ENCODE measurements at regions not wholly inside any gene's neighbourhood (a gene's known extent, or its start where the extent isn't known, plus 50 kb on each side); places are given as distances from the start of the nearest gene placed in this dataset.

DNA sequence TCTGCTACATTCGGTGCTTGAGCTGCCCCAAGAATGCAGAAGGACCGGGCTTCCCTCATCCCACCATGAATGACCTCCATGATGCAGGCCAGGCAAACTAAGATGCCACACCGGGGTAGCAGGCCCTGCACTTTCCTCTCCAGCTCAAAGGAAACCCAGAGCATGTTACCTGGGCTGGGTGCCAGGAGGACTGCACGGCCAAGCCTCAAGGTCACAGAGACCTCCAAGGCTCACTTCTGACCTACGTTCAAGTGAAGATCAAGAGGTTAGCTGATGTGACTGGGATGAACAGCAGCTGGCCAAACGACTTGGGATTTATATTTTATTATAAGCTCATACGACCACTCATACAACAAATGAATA is 501.8 kb downstream of the CD83 start:
- in situ Hi-C loops (cut with HindIII; ENCODE audit: low sequenced_read_pairs), result no loop called here
- DNase-seq (ENCODE audit: low read depth), result no peak
- no peak overlapping the region for H3K4me3 ChIP-seq (ENCODE audit: low read depth, low read length)
- TF ChIP-seq CTCF (IDR thresholded peaks at IDR 0.05; ENCODE audit: low read depth, low read length, missing control alignments), result no peak

GRCh38 chr6:14620522-14620921 is 502.9 kb downstream of the CD83 start:
- no peak overlapping the region for H3K4me3 ChIP-seq (ENCODE audit: low read depth, low read length)
- TF ChIP-seq CTCF (IDR thresholded peaks at IDR 0.05; ENCODE audit: low read depth, low read length, missing control alignments), result no peak
- in situ Hi-C loops (cut with HindIII; ENCODE audit: low sequenced_read_pairs), result no loop called here
- no peak for DNase-seq (ENCODE audit: low read depth)

DNA sequence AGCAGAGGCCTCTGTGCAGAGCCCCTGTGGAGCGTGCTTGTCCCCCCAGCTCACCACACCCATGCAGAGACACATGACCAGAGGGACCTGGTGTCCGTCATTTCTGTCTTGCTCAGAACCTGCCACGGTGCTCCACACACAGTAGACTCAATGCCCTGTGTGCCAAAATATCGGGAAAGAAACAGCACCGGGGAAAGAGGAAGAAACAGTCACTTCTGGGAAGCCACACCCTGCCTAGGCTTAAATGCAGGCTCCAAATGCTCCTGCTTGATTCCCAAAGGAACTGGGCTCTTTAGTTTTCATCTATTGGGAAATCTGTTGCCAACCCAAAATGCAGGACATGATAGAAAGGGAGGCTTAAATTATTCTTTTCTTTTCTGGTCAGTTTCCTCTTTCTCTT is 503.9 kb downstream of the CD83 start:
- TF ChIP-seq CTCF (IDR thresholded peaks at IDR 0.05; ENCODE audit: low read depth, low read length, missing control alignments), result no peak
- DNase-seq (ENCODE audit: low read depth), result no peak
- in situ Hi-C loops (cut with HindIII; ENCODE audit: low sequenced_read_pairs), result no loop called here
- no peak overlapping the region for H3K4me3 ChIP-seq (ENCODE audit: low read depth, low read length)

DNA sequence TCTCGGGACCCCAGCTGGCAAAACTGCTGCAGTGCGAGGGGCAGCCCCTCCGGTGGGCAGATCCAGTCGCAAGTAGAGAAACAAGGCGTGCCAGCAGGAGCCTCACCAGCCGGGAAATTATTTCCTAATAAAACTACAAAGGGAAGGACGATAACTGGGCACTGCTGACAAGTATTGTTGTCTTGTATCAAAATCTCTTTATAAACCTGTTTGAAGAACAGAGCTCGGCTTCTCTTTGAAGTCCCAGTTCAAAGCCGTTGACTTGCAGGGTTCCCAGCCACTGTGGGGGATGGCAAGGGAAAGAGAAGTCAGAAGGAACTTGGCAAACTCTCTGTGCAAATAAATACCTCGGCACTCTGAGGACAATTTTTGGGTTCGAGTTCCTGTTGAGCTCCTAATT is 504.5 kb downstream of the CD83 start:
- DNase-seq (ENCODE audit: low read depth), result no peak
- in situ Hi-C loops (cut with HindIII; ENCODE audit: low sequenced_read_pairs), result no loop called here
- TF ChIP-seq CTCF (IDR thresholded peaks at IDR 0.05; ENCODE audit: low read depth, low read length, missing control alignments), result no peak
- no peak overlapping the region for H3K4me3 ChIP-seq (ENCODE audit: low read depth, low read length)

DNA sequence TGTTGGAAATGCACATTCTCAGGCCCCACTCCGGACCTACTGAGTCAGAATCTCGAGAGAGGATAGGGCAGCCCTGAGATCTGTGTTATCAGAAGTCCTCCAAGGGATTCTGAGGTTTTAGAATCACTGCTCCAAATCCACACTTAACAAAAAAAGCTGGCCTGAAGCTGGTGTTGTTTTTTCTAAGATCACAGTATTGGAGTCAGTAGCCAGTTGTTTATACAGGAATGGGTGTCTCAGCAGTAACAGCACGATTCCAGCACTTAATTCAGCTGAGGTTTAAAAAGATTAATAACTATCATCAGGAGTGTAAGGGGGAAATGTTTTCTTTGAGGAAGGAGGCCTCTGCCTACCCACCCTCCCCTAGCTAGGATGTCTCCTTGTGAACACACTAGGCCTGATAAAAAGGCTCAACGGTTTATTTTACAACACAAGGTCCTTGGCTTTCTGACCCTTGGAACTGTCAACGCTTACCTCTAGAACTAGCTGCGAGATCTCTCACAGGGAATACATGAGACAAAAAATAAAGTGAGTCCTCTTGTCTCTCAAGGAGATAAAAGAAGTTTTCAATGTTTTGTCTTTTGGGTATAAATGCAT is 505.4 kb downstream of the CD83 start:
- in situ Hi-C loops (cut with HindIII; ENCODE audit: low sequenced_read_pairs), result no loop called here
- no peak for TF ChIP-seq CTCF (IDR thresholded peaks at IDR 0.05; ENCODE audit: low read depth, low read length, missing control alignments)
- DNase-seq (ENCODE audit: low read depth), result no peak
- no peak overlapping the region for H3K4me3 ChIP-seq (ENCODE audit: low read depth, low read length)

DNA sequence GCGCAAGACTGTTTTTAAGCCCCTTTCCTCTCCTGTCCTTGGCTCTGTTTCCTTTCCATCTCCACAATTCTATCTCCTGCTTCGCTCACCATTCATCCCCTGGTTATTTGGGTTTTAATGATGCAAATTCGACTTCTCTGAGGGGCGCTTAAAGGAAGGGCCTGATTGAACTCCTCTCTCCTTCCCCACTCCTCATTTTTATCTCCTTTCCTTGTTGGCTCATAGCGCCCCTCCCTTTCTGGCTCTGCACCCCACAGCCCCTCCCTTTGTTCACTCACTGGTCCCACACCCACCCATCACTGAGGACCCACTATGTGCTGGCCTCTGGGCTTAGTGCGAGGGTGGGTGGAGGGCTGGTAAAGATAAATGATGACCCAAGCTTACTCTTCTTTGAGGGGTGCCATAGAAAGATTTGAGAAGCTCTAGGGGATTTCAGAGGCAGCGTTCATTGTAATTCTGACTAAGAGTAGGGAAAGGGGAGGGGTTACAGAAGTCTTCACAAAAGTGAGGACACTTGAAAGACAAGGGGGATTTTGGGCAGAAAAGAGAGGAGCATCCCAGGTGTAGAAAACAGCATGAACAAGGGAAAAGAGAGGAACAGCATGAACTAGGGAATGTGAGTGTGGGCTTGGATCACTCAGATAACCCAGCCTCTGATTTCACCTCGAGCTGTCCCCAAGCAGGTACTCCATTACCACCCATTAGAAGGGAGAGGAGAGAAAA is 507.8 kb downstream of the CD83 start:
- TF ChIP-seq CTCF (IDR thresholded peaks at IDR 0.05; ENCODE audit: low read depth, low read length, missing control alignments), result no peak
- in situ Hi-C loops (cut with HindIII; ENCODE audit: low sequenced_read_pairs), result no loop called here
- DNase-seq (ENCODE audit: low read depth), result no peak
- H3K4me3 ChIP-seq (ENCODE audit: low read depth, low read length), result no peak overlapping the region

Measured in astrocyte of the cerebellum (primary cell).